ENCODE measurements at regions not wholly inside any gene's neighbourhood (a gene's known extent, or its start where the extent isn't known, plus 50 kb on each side); places are given as distances from the start of the nearest gene placed in this dataset.

DNA sequence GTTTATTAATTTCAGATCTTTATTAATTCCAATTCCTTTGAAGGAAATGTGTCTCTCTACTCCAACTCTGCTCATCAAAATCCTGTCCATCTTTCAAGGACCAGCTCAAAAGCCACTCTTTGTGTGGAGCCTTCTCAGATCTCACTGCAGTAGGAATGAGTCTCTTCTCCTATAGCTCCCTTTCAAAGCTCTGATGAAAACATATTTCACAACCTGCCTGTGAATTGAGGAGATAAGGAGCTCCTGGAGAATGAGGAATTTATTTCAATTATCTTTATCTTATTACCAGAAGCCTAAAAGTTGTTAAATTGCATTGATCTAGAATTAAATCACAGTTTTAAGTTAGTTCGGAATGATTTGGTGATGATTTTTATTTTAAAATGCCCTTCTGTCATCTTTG is 92.6 kb upstream of the TRPC3 start:
- Histone ChIP-seq H3K27me3 (replicated peaks; ENCODE audit: insufficient read depth, low read depth, low read length, poor library complexity) (no peaks in the 10 kb centered on the region), H3K4me1 (ENCODE audit: insufficient read depth, low read length, poor library complexity, severe bottlenecking) (peaks cover 34% of the 10 kb centered on the region), H3K4me3 (ENCODE audit: low read depth, low read length, poor library complexity, severe bottlenecking) (no peak overlapping the region), H3K9me3 (ENCODE audit: low read depth, low read length, poor library complexity, severe bottlenecking) (no peaks in the 10 kb centered on the region), H3K36me3 (ENCODE audit: insufficient read depth, low read length, poor library complexity, severe bottlenecking) (no peaks in the 10 kb centered on the region), H3K27ac (ENCODE audit: low read depth, low read length, poor library complexity, severe bottlenecking) (no peak overlapping the region)
- TF ChIP-seq, protein P1, sequence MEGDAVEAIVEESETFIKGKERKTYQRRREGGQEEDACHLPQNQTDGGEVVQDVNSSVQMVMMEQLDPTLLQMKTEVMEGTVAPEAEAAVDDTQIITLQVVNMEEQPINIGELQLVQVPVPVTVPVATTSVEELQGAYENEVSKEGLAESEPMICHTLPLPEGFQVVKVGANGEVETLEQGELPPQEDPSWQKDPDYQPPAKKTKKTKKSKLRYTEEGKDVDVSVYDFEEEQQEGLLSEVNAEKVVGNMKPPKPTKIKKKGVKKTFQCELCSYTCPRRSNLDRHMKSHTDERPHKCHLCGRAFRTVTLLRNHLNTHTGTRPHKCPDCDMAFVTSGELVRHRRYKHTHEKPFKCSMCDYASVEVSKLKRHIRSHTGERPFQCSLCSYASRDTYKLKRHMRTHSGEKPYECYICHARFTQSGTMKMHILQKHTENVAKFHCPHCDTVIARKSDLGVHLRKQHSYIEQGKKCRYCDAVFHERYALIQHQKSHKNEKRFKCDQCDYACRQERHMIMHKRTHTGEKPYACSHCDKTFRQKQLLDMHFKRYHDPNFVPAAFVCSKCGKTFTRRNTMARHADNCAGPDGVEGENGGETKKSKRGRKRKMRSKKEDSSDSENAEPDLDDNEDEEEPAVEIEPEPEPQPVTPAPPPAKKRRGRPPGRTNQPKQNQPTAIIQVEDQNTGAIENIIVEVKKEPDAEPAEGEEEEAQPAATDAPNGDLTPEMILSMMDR (conservative IDR thresholded peaks at IDR 0.05; ENCODE audit: low read depth, low read length): no peak
- TF ChIP-seq EZH2 (IDR thresholded peaks at IDR 0.05; ENCODE audit: borderline replicate concordance, low read depth, low read length, poor library complexity, severe bottlenecking): no peak
- no TSS peak for BruUV-seq (replicated peaks)
- CTCF ChIA-PET: no interaction called here
- POLR2A ChIA-PET (ENCODE audit: low non-redundant PET): no interaction called here
- DNase-seq (ENCODE audit: low spot score): no peak
- intact Hi-C loops (cut with micrococcal nuclease; ENCODE audit: unreplicated experiment): no loop called here

DNA sequence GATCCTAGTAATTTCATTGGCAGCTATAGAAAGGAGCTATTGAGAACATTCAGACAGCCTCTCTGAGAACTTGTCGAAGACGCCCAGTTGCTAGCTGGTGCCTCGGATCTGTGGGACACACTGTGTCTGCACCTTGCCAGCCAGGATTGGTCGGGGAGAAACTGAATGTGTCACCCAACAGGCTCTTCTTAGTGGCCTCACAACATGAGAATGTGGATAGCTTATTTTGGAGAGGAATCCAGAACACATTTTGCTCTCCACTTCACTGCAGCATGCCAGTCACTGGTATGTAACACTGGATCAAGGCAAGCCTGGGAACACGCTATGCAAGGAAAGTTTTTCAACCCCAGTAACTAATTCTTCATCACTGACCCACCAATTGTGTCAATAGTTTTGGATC is 89.5 kb upstream of the TRPC3 start:
- intact Hi-C loops (cut with micrococcal nuclease; ENCODE audit: unreplicated experiment): no loop called here
- ChIA-PET CTCF (no interaction called here), POLR2A (ENCODE audit: low non-redundant PET) (no interaction called here)
- Histone ChIP-seq H3K9me3 (ENCODE audit: low read depth, low read length, poor library complexity, severe bottlenecking) (no peaks in the 10 kb centered on the region), H3K4me3 (ENCODE audit: low read depth, low read length, poor library complexity, severe bottlenecking) (no peak overlapping the region), H3K36me3 (ENCODE audit: insufficient read depth, low read length, poor library complexity, severe bottlenecking) (no peaks in the 10 kb centered on the region), H3K27ac (ENCODE audit: low read depth, low read length, poor library complexity, severe bottlenecking) (no peak overlapping the region), H3K4me1 (ENCODE audit: insufficient read depth, low read length, poor library complexity, severe bottlenecking) (peaks cover 32% of the 10 kb centered on the region), H3K27me3 (replicated peaks; ENCODE audit: insufficient read depth, low read depth, low read length, poor library complexity) (no peaks in the 10 kb centered on the region)
- no TSS peak for BruUV-seq (replicated peaks)
- no peak for TF ChIP-seq EZH2 (IDR thresholded peaks at IDR 0.05; ENCODE audit: borderline replicate concordance, low read depth, low read length, poor library complexity, severe bottlenecking)
- TF ChIP-seq, protein P1 (conservative IDR thresholded peaks at IDR 0.05; ENCODE audit: low read depth, low read length): no peak
- DNase-seq (ENCODE audit: low spot score): no peak

DNA sequence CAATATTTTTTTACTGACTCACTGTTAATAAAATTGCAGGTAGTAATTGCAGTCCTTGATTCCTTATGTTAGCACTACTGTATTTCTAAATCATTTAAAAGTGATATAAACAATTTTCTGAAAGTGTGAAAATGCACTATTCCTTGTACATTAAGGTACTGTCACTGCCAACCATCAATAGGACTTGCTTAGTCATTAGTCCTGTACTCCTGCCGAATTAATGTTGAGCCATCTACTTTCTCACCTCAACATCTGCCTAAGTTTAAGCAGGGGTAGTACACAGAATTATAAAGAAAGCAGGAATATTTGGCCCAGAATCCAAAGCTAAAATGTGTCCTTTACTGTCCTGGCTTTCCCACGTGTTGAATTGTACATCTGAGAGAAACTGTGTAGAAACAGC is 87.0 kb upstream of the TRPC3 start:
- intact Hi-C loops (cut with micrococcal nuclease; ENCODE audit: unreplicated experiment): no loop called here
- no peak for DNase-seq (ENCODE audit: low spot score)
- ChIA-PET CTCF (no interaction called here), POLR2A (ENCODE audit: low non-redundant PET) (no interaction called here)
- no TSS peak for BruUV-seq (replicated peaks)
- no peaks in the 10 kb centered on the region for H3K9me3 ChIP-seq (ENCODE audit: low read depth, low read length, poor library complexity, severe bottlenecking)
- H3K27ac ChIP-seq (ENCODE audit: low read depth, low read length, poor library complexity, severe bottlenecking): no peak overlapping the region
- H3K27me3 ChIP-seq (replicated peaks; ENCODE audit: insufficient read depth, low read depth, low read length, poor library complexity): no peaks in the 10 kb centered on the region
- H3K4me3 ChIP-seq (ENCODE audit: low read depth, low read length, poor library complexity, severe bottlenecking): no peak overlapping the region
- H3K4me1 ChIP-seq (ENCODE audit: insufficient read depth, low read length, poor library complexity, severe bottlenecking): peaks cover 14% of the 10 kb centered on the region
- TF ChIP-seq, protein P1 (conservative IDR thresholded peaks at IDR 0.05; ENCODE audit: low read depth, low read length): no peak
- no peak for TF ChIP-seq EZH2 (IDR thresholded peaks at IDR 0.05; ENCODE audit: borderline replicate concordance, low read depth, low read length, poor library complexity, severe bottlenecking)
- H3K36me3 ChIP-seq (ENCODE audit: insufficient read depth, low read length, poor library complexity, severe bottlenecking): no peaks in the 10 kb centered on the region
